Epithelial cell of esophagus (primary cell): ENCODE measurements at regions not wholly inside any gene's neighbourhood (a gene's known extent, or its start where the extent isn't known, plus 50 kb on each side); places are given as distances from the start of the nearest gene placed in this dataset.

Source experiments
- DNase-seq: peaks from one replicate; pipeline ENCODE4 v3.0.0; 2010; ENCODE audit warnings: low read depth
- H3K4me3 ChIP-seq: 2 replicates; pipeline ENCODE4 v1.5.1; 2011; ENCODE audit warnings: mild to moderate bottlenecking, low read length, control low read depth
- CTCF ChIP-seq: IDR thresholded peaks from 2 replicates; pipeline ENCODE4 v1.5.1; 2011; ENCODE audit warnings: low read depth, mild to moderate bottlenecking, low read length, control low read depth, inconsistent platforms; ENCODE audit not compliant: insufficient read depth; ENCODE audit errors: missing control alignments

GRCh38 chr5:14977058-14977685 is 105.6 kb upstream of the ANKH start:
- H3K4me3 ChIP-seq, result no peak overlapping the region
- DNase-seq, result no peak
- TF ChIP-seq CTCF, result no peak

GRCh38 chr5:14976486-14976885 is 104.9 kb upstream of the ANKH start:
- H3K4me3 ChIP-seq, result no peak overlapping the region
- TF ChIP-seq CTCF, result no peak
- DNase-seq, result no peak

GRCh38 chr5:14971873-14972272 is 100.3 kb upstream of the ANKH start:
- no peak for DNase-seq
- no peak for TF ChIP-seq CTCF

GRCh38 chr5:14968796-14969195 is 97.2 kb upstream of the ANKH start:
- no peak overlapping the region for H3K4me3 ChIP-seq
- TF ChIP-seq CTCF, result no peak
- DNase-seq, result no peak

More at GRCh38 chr5:14971873-14972272, 100.3 kb upstream of the ANKH start:
- no peak overlapping the region for H3K4me3 ChIP-seq

GRCh38 chr5:14967166-14967565 is 95.6 kb upstream of the ANKH start:
- no peak for DNase-seq
- no peak for TF ChIP-seq CTCF
- H3K4me3 ChIP-seq, result no peak overlapping the region

GRCh38 chr5:14965815-14966214 is 94.2 kb upstream of the ANKH start:
- no peak for TF ChIP-seq CTCF
- no peak overlapping the region for H3K4me3 ChIP-seq
- no peak for DNase-seq

GRCh38 chr5:14962604-14963003 is 91.0 kb upstream of the ANKH start:
- no peak overlapping the region for H3K4me3 ChIP-seq
- no peak for TF ChIP-seq CTCF
- DNase-seq, result no peak
